Activated naive CD4-positive, alpha-beta T cell treated with anti-CD3 and anti-CD28 coated beads, Interleukin-2, amount 10 ng/mL, durations not matched to agents 7 days and 5 days (primary cell): ENCODE measurements at regions not wholly inside any gene's neighbourhood (a gene's known extent, or its start where the extent isn't known, plus 50 kb on each side); places are given as distances from the start of the nearest gene placed in this dataset.
"Not testable (repeated sequence)": the region's sequence is repeated elsewhere in the genome, so short reads cannot be mapped to it uniquely, and the experiment has no call there.

Source experiments
- CTCF ChIA-PET: fragments of 350-600 bp; sonication (Branson Sonifier 250); formaldehyde crosslinking; loops from one replicate; lab custom pipeline; 2021; ENCODE audit warnings: antibody characterized with exemption; lab: Charles Lee
- DNase-seq: peaks from one replicate; pipeline ENCODE4 v3.0.0-alpha.2; 2020
- H3K27ac Mint-ChIP-seq: one replicate; pipeline ENCODE4 v1.8.0; 2021; ENCODE audit warnings: mild to moderate bottlenecking, moderate library complexity, mixed read lengths
- H3K27me3 Mint-ChIP-seq: one replicate; pipeline ENCODE4 v1.8.0; 2021; ENCODE audit warnings: mild to moderate bottlenecking, mixed read lengths
- H3K36me3 Mint-ChIP-seq: one replicate; pipeline ENCODE4 v1.8.0; 2021; ENCODE audit warnings: mixed read lengths
- H3K4me1 Mint-ChIP-seq: one replicate; pipeline ENCODE4 v1.8.0; 2021; ENCODE audit warnings: mixed read lengths
- H3K4me3 Mint-ChIP-seq: one replicate; pipeline ENCODE4 v1.8.0; 2021; ENCODE audit warnings: mild to moderate bottlenecking, moderate library complexity, mixed read lengths
- H3K9me3 Mint-ChIP-seq: one replicate; pipeline ENCODE4 v1.8.0; 2021; ENCODE audit warnings: mixed read lengths

DNA sequence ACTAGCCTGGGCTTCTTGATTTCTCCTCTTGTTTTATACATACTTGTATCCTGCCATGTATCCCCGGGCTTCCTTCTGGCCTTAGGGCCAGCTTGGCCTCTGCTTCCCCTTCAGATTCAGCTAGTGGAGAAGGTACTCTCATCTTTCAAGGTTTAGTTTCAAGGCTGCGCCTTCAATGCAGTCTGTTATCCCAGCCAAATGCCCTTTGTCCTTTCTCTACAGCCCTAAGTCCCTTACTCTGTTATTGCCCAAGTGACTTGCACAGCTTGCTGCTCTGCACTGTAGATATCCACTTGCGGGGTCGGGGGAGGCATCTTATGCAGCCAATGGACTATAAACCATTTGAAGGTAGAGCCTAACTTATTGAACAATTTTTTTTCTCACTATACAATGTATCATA is 357.5 kb downstream of the PPP1R2C start:
- Mint-ChIP-seq H3K4me1 (no peaks in the 10 kb centered on the region), H3K27me3 (peaks cover 5% of the 10 kb centered on the region)

DNA sequence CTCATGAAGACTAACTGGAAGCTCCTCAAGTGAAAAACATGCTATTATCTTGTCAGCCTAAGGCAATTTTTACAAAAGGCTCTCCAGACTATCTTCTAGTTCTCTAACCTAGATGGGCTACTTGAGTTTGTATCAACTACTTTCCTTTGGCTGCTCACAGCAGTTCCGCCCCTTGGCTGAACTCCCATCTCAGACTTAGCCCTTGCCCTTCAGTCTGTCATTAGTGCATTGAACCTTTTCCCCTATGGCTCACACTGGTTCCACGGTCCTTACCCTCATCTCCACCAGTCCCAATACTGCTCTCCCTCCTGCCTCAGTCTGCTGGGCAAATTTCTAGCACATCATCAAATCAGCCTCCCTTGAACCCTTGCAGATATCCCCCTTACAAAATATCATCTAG is 362.3 kb downstream of the PPP1R2C start:
- CTCF ChIA-PET, result no interaction called here
- Mint-ChIP-seq H3K4me1 (peaks cover 9% of the 10 kb centered on the region), H3K27ac (no peak overlapping the region), H3K9me3 (peaks cover 17% of the 10 kb centered on the region), H3K36me3 (peaks cover 9% of the 10 kb centered on the region), H3K27me3 (peaks cover 5% of the 10 kb centered on the region), H3K4me3 (no peak overlapping the region)
- no peak for DNase-seq

More for the DNA sequence above, 357.5 kb downstream of the PPP1R2C start:
- no peak for DNase-seq
- Mint-ChIP-seq H3K27ac (no peak overlapping the region), H3K36me3 (no peaks in the 10 kb centered on the region), H3K4me3 (no peak overlapping the region), H3K9me3 (no peaks in the 10 kb centered on the region)
- CTCF ChIA-PET, result interaction anchor here (0.6 kb wide), 1 partner anchor 555 kb away, joined by 3 read pairs; no protein-coding TSS in a partner anchor

DNA sequence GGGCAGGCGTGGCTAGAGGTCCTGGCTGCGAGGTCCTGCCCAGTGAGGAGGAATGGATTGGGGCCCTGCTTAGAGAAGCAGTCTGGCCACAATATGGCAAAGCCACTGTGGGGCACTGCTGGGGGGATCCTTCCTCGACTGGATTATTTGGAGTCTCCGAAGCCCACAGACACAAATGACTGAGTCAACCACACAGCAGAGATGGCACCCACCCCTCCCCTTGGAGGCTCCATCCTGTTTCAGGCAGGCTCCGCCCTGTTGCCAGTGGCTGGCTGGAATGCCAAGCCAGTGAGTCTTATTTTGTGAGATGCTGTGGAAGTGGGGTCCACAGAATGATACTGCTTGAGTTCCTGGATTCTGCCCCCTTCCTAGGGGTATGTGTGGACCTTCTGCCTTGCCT is 363.9 kb downstream of the PPP1R2C start:
- peaks cover 5% of the 10 kb centered on the region for H3K27me3 Mint-ChIP-seq
- H3K27ac Mint-ChIP-seq, result no peak overlapping the region
- H3K36me3 Mint-ChIP-seq, result peaks cover 10% of the 10 kb centered on the region
- no peak overlapping the region for H3K4me3 Mint-ChIP-seq
- peaks cover 18% of the 10 kb centered on the region for H3K9me3 Mint-ChIP-seq
- no peak for DNase-seq
- CTCF ChIA-PET, result no interaction called here
- peaks cover 14% of the 10 kb centered on the region for H3K4me1 Mint-ChIP-seq

DNA sequence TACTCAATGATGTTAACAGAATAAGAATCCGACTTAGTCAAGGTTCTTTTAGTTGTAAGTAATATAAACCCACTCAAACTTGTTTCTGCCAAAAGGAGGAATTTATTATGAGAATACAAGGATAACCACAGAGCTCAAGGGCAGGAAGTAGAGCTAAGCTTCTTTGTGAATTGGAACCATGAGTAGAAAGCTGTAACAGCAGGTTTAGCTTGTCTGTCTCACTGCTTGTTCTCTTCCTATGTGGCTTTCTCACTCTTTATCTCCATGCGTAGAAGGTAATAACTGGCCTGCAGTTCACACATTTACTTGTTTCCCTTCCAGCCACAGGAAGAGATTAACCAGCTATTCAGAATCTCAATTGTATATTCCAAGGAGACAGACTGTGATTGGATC is 378.3 kb downstream of the PPP1R2C start:
- no peaks in the 10 kb centered on the region for H3K27me3 Mint-ChIP-seq
- H3K36me3 Mint-ChIP-seq, result peaks cover 3% of the 10 kb centered on the region
- no peak for DNase-seq
- peak overlapping the region; percentile 81 for H3K27ac Mint-ChIP-seq
- H3K9me3 Mint-ChIP-seq, result peaks cover 8% of the 10 kb centered on the region
- H3K4me1 Mint-ChIP-seq, result peaks cover 20% of the 10 kb centered on the region
- CTCF ChIA-PET, result no interaction called here
- H3K4me3 Mint-ChIP-seq, result no peak overlapping the region

DNA sequence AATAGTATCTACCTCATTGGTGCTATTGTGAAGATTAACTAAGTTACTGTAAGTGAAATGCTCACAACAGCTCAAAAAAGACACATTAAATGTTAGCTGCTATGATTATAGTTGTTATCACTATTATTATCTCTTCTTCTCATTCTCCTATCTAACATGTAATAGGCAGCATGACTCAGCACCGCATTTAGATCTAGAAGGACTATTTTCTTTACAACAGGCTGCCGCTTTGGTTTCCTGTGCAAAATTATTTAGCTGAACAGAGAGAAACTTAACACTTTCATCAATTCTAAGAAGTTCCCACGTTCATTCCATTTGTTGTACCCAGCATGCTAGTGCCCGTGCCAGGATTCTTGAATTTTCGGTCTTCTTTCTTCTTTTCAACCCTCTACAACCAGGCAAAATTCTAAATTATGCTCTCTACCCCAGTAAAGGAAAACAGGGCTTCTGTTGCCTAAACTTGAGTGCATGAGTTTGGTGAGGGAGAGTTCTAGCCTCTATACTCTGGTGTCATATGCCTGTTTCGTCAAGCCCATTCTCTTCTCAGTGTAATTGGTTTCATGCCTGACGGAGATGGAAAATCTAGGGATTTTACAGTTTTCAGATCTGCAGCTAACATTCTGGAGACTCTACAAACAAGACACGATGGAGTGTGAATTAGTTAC is 378.9 kb downstream of the PPP1R2C start:
- peak overlapping the region; percentile 81 for H3K27ac Mint-ChIP-seq
- peaks cover 20% of the 10 kb centered on the region for H3K4me1 Mint-ChIP-seq
- no peak for DNase-seq
- CTCF ChIA-PET, result no interaction called here
- H3K36me3 Mint-ChIP-seq, result peaks cover 3% of the 10 kb centered on the region
- H3K27me3 Mint-ChIP-seq, result no peaks in the 10 kb centered on the region
- peaks cover 8% of the 10 kb centered on the region for H3K9me3 Mint-ChIP-seq
- no peak overlapping the region for H3K4me3 Mint-ChIP-seq

DNA sequence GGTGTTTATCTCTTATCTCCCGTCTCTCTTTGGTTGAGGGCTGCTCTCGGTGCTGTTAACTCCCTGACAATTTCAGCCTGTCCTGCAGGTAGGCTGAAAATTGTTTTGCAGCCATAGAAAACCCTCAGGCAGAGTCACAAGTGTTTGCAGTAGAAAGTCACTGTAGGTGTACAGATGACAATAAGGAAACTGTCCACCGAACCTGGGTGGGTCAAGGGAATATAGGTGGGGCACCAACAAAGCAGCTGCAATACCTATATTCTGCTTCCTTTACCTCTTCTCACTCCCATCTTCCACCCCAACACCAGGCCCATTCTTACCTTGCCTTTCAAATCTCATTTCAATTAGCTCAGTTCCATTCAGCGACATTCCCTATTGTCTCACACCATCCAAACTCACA is 381.8 kb downstream of the PPP1R2C start:
- Mint-ChIP-seq H3K27me3 (no peaks in the 10 kb centered on the region), H3K4me3 (no peak overlapping the region), H3K9me3 (peaks cover 2% of the 10 kb centered on the region)

DNA sequence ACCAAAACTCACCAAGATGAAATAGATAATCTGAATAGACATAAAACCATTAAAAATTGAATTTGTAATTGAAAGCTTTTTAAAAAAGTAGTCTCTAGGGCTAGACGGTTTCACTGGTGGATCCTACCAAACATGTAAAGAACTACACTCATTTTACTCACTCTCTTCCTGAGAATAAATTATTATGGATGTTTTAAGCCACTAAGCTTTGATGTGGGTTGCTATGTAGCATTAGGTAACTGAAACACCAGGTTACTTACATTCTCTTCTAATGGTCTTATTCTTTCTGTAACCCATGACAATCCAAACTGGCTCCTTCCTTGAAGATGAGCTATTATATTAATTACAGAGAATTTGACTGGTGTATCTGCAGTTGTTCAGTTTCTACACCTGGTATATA is 385.1 kb downstream of the PPP1R2C start:
- CTCF ChIA-PET, result no interaction called here
- H3K9me3 Mint-ChIP-seq, result peaks cover 2% of the 10 kb centered on the region
- H3K4me1 Mint-ChIP-seq, result peaks cover 2% of the 10 kb centered on the region
- peaks cover 1% of the 10 kb centered on the region for H3K36me3 Mint-ChIP-seq
- H3K27me3 Mint-ChIP-seq, result no peaks in the 10 kb centered on the region
- no peak overlapping the region for H3K27ac Mint-ChIP-seq
- no peak overlapping the region for H3K4me3 Mint-ChIP-seq
- DNase-seq, result no peak

More for the DNA sequence above, 381.8 kb downstream of the PPP1R2C start:
- H3K27ac Mint-ChIP-seq, result peak overlapping the region; percentile 15
- peaks cover 22% of the 10 kb centered on the region for H3K4me1 Mint-ChIP-seq
- CTCF ChIA-PET, result no interaction called here
- DNase-seq, result no peak
- H3K36me3 Mint-ChIP-seq, result peaks cover 1% of the 10 kb centered on the region

DNA sequence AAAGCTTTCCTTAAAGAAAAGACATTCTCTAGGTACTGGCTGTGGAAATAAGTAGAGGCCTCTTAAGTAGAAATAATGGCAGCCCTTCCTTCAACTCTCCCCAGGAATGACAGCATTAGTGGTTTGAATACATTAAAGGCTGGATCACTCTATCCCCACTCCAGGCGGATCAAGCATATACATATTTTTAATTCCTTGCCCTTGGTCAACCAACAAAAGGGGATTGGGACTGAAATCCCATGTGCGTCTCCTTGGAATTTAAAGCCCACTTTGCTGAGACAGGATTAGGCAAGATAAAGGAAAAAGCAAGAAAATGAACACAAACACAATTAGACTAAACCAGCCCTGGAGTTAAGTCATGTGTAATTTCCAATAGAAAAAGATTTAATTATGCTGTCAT is 391.3 kb downstream of the PPP1R2C start:
- peaks cover 4% of the 10 kb centered on the region for H3K27me3 Mint-ChIP-seq
- H3K36me3 Mint-ChIP-seq, result no peaks in the 10 kb centered on the region
- H3K27ac Mint-ChIP-seq, result no peak overlapping the region
- H3K4me3 Mint-ChIP-seq, result no peak overlapping the region
- no peaks in the 10 kb centered on the region for H3K9me3 Mint-ChIP-seq
- DNase-seq, result no peak
- CTCF ChIA-PET, result no interaction called here
- no peaks in the 10 kb centered on the region for H3K4me1 Mint-ChIP-seq

DNA sequence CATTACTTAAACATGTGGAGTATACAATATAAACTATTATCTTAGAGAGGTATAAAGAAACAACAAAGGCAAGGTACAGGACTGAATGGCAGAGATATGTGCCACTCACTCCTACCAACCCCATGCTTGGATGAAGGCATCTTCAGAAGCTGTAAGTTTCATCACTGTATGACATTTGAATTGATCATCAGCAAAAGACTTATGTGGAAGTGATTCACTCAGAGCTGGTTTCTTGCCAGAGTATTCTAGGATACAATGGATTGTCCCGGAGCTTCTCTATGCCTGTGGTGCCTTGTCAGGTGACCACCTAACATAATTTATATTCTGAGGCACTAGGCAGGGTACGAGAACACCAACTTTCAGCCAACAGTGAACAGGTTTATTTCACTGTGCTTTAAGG is 392.2 kb downstream of the PPP1R2C start:
- Mint-ChIP-seq H3K4me1 (no peaks in the 10 kb centered on the region), H3K36me3 (no peaks in the 10 kb centered on the region), H3K27me3 (peaks cover 4% of the 10 kb centered on the region), H3K27ac (no peak overlapping the region), H3K4me3 (no peak overlapping the region), H3K9me3 (no peaks in the 10 kb centered on the region)
- DNase-seq, result no peak
- CTCF ChIA-PET, result no interaction called here

DNA sequence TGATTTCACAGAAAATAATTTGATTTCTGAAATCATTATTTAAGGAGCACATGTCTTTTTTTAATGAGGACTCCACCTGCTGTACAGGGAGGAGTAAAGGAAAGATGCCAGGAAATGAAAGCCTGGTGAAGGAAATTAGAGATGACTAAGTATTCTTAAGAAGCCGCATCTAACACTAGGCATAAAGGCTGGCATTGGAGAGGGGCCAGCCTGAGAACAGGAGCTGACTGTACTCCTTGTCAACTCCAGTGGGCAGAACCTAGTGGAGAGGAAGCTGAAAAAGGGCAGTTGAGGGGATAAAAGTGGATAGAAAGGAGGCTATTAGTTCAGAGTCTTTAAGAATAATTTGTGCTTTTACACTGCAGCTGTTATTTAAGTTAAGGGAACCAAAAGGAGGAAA is 393.0 kb downstream of the PPP1R2C start:
- H3K9me3 Mint-ChIP-seq, result no peaks in the 10 kb centered on the region
- no peaks in the 10 kb centered on the region for H3K4me1 Mint-ChIP-seq
- peaks cover 4% of the 10 kb centered on the region for H3K27me3 Mint-ChIP-seq
- H3K36me3 Mint-ChIP-seq, result no peaks in the 10 kb centered on the region
- CTCF ChIA-PET, result no interaction called here
- DNase-seq, result no peak
- H3K4me3 Mint-ChIP-seq, result no peak overlapping the region
- H3K27ac Mint-ChIP-seq, result no peak overlapping the region

DNA sequence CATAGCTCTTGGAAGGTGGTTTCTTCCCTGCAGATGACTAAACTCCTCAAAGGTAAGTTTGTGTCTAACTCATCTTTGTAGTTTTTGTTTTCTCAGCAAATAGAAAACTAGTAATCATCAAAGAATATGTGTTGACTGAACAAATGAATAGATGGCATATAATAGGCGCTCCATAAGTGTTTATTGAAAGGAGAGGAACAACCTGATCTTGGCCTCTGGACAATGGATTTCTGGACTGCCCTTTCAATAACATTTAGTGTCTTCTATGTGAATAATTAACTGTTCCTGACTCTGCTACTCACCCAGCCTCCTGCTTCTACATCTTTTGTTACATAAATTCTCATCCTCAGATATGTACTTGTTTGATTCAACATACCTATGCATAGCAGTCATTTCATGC is 399.1 kb downstream of the PPP1R2C start:
- H3K27ac Mint-ChIP-seq, result no peak overlapping the region
- no peaks in the 10 kb centered on the region for H3K27me3 Mint-ChIP-seq
- CTCF ChIA-PET, result no interaction called here
- DNase-seq, result no peak
- no peaks in the 10 kb centered on the region for H3K9me3 Mint-ChIP-seq
- H3K36me3 Mint-ChIP-seq, result no peaks in the 10 kb centered on the region
- no peak overlapping the region for H3K4me3 Mint-ChIP-seq
- H3K4me1 Mint-ChIP-seq, result no peaks in the 10 kb centered on the region

DNA sequence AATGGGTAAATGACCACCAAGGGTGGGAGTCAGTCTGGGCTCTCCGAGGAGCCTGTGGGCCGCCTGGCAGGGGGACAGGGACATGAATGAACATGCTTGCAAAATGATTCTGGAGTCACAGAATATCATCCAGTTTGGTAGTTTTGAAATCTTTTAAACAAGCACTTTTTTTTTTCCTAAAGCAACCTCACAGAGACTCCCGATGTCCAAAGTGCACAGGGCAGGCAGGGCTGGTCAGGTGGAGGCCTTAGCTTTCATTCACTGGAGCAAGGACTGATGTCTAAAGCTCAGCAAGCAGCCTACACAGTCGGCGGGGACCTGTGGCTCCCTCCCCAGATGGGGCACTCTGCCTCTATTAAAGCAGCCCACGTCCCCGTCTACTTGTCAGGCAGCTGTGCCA is 402.9 kb downstream of the PPP1R2C start:
- Mint-ChIP-seq H3K9me3 (no peaks in the 10 kb centered on the region), H3K27ac (no peak overlapping the region), H3K4me1 (no peaks in the 10 kb centered on the region), H3K36me3 (no peaks in the 10 kb centered on the region), H3K27me3 (no peaks in the 10 kb centered on the region), H3K4me3 (no peak overlapping the region)
- CTCF ChIA-PET, result no interaction called here
- no peak for DNase-seq

DNA sequence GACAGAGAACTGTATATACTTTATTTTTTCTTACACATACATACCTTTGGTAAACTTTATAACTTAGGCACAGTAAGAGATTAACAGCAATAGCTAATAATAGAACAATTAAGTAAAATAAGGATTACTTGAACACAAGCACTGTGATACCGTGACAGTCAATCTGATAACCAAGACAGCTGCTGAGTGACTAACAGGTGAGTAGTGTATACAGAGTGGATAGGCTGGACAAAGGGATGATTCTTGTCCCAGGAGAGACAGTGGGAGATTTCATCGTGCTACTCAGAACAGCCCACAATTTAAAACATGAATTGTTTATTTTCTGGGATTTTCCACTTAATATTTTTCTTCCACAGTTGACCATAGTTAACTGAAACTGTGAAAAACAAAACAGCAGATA is 411.8 kb downstream of the PPP1R2C start:
- Mint-ChIP-seq H3K4me3 (no peak overlapping the region), H3K4me1 (no peaks in the 10 kb centered on the region), H3K36me3 (no peaks in the 10 kb centered on the region), H3K27ac (no peak overlapping the region), H3K9me3 (peaks cover 1% of the 10 kb centered on the region), H3K27me3 (no peaks in the 10 kb centered on the region)
- CTCF ChIA-PET, result no interaction called here
- DNase-seq, result no peak

DNA sequence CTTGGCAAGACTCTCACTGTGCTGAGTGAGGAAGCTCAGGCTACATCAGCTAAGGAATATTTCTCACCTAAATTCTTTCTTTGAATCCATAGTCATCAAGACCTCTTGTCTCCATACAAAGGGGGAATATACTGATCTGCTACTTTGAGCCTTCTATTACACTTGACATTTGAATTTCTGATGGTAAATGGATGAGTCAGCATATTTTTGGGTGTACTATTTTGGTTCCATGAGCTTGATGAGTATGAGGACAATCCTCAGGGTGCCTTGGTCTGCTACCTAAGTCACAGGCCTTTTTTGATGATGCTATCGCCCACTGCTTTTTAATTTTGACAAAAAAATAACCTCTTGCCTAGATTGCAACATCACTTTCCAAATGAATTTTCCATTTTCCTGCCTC is 415.7 kb downstream of the PPP1R2C start:
- no peak overlapping the region for H3K27ac Mint-ChIP-seq
- no peaks in the 10 kb centered on the region for H3K27me3 Mint-ChIP-seq
- H3K9me3 Mint-ChIP-seq, result peaks cover 1% of the 10 kb centered on the region
- H3K36me3 Mint-ChIP-seq, result no peaks in the 10 kb centered on the region
- DNase-seq, result no peak
- CTCF ChIA-PET, result no interaction called here
- no peak overlapping the region for H3K4me3 Mint-ChIP-seq
- no peaks in the 10 kb centered on the region for H3K4me1 Mint-ChIP-seq

DNA sequence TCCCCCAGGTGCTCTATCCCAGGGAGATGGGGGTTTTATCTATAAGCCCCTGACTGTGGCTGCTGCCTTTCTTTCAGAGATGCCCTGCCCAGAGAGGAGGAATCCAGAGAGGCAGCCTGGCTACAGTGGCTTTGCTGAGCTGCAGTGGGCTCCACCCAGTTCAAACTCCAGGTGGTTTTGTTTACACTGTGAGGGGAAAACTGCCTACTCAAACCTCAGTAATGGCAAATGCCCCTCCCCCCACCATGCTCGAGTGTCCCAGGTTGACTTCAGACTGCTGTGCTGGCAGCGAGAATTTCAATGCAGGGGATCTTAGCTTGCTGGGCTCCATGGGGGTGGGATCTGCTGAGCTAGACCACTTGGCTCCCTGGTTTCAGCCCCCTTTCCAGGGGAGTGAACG is 419.6 kb upstream of the CASK start:
- H3K9me3 Mint-ChIP-seq, H3K36me3 Mint-ChIP-seq, H3K27me3 Mint-ChIP-seq, H3K4me3 Mint-ChIP-seq, H3K4me1 Mint-ChIP-seq, DNase-seq, H3K27ac Mint-ChIP-seq, CTCF ChIA-PET: not testable (repeated sequence)
